Body of pancreas (tissue), 4 donors: ENCODE measurements at regions not wholly inside any gene's neighbourhood (a gene's known extent, or its start where the extent isn't known, plus 50 kb on each side); places are given as distances from the start of the nearest gene placed in this dataset.

Source experiments
- ATAC-seq: fragments of 150-250 bp; one replicate; pipeline ENCODE4 v1.9.1; 2016
- DNase-seq, 4 donors: peaks; one replicate each; pipeline ENCODE4 v3.0.0-alpha.2; 2019
- H3K27ac ChIP-seq, 4 donors: fragments of 200-600 bp; sonication (generic); 1 replicate in 3 of 4; 2 replicates in 1 of 4; pipeline versions ENCODE4 v1.5.1 to v1.6.1; 2016 to 2019; ENCODE audit warnings: mild to moderate bottlenecking in 1 of 4, mixed read lengths in 1 of 4, moderate library complexity in 1 of 4
- H3K27me3 ChIP-seq, 2 donors: fragments of 200-600 bp; sonication (generic); one replicate each; pipeline ENCODE4 v1.6.0; 2016; ENCODE audit warnings: mild to moderate bottlenecking in 1 of 2
- H3K36me3 ChIP-seq, 2 donors: fragments of 200-600 bp; sonication (generic); replicated peaks in 1 of 2; 2 replicates each; pipeline ENCODE4 v1.5.1; 2016; ENCODE audit warnings: low read depth in 2 of 2; ENCODE audit not compliant: insufficient read depth in 1 of 2
- H3K4me1 ChIP-seq: fragments of 200-600 bp; sonication (generic); one replicate; pipeline ENCODE4 v1.6.0; 2016
- H3K4me3 ChIP-seq, 2 donors: fragments of 200-600 bp; sonication (generic); 1 replicate in 1 of 2; 2 replicates in 1 of 2; pipeline ENCODE4 v1.5.1; 2016 to 2019
- H3K9me3 ChIP-seq, 3 donors: fragments of 200-600 bp; sonication (generic); 1 replicate in 2 of 3; 2 replicates in 1 of 3; pipeline ENCODE4 v1.5.1; 2016
- CTCF ChIP-seq, 7 experiments: fragments of 450-650 bp in 4 of 7; fragments of 200-600 bp in 3 of 7; sonication (generic) in 3 of 7; IDR thresholded peaks; one replicate each; pipeline ENCODE4 v1.5.1; 2016 to 2019; ENCODE audit warnings: antibody characterized with exemption in 7 of 7
- POLR2A ChIP-seq, 3 donors: fragments of 450-650 bp; IDR thresholded peaks; one replicate each; pipeline ENCODE4 v1.6.1; 2016; ENCODE audit warnings: antibody characterized with exemption in 3 of 3, mild to moderate bottlenecking in 2 of 3
- WGBS, 2 donors: methylation state at CpG; one replicate each; pipeline ENCODE4 v1.1.5; 2017; 5-methylcytosine and 5-hydroxymethylcytosine counted together
- intact Hi-C: fragments of 100-400 bp; cut with DNase I; formaldehyde crosslinking; loops from one replicate; pipeline ENCODE4 v1.15.1; 2023

- TF ChIP-seq CTCF (IDR thresholded peaks at IDR 0.05) (no peak), POLR2A (IDR thresholded peaks at IDR 0.05) (no peak)
- no peak overlapping the region for H3K27ac ChIP-seq
- no peaks in the 10 kb centered on the region for H3K27me3 ChIP-seq
- 77 to 86% methylated on average over 5 of the region's 5 CpGs for WGBS, 2 donors
- intact Hi-C loops = no loop called here
- peaks cover 35% of the 10 kb centered on the region for H3K4me1 ChIP-seq
- no peak overlapping the region for H3K4me3 ChIP-seq
- no peaks in the 10 kb centered on the region for H3K36me3 ChIP-seq
- no peaks in the 10 kb centered on the region for H3K9me3 ChIP-seq
- no peak for ATAC-seq
- DNase-seq = no peak
Observed at GRCh38 chr7:36792421-36792820, 68.1 kb upstream of the AOAH start.

GRCh38 chr7:36790311-36790787 is 66.1 kb upstream of the AOAH start:
- DNase-seq (no peak), ATAC-seq (no peak)
- 62 to 69% methylated on average over 10 of the region's 10 CpGs for WGBS, 2 donors
- Histone ChIP-seq H3K36me3 (no peaks in the 10 kb centered on the region), H3K9me3 (no peaks in the 10 kb centered on the region), H3K27me3 (no peaks in the 10 kb centered on the region), H3K27ac (no peak overlapping the region), H3K4me1 (peaks cover 14% of the 10 kb centered on the region), H3K4me3 (no peak overlapping the region)
- TF ChIP-seq POLR2A (IDR thresholded peaks at IDR 0.05) = no peak
- TF ChIP-seq CTCF (IDR thresholded peaks at IDR 0.05) = no peak
- intact Hi-C loops = no loop called here

GRCh38 chr7:36788825-36789470 is 64.7 kb upstream of the AOAH start:
- intact Hi-C loops = no loop called here
- WGBS, 2 donors = 90 to 92% methylated on average over 8 of the region's 8 CpGs
- H3K36me3 ChIP-seq = no peaks in the 10 kb centered on the region
- H3K4me3 ChIP-seq = no peak overlapping the region
- H3K27me3 ChIP-seq = no peaks in the 10 kb centered on the region
- ATAC-seq (no peak), DNase-seq (no peak)
- H3K27ac ChIP-seq = no peak overlapping the region
- TF ChIP-seq CTCF (IDR thresholded peaks at IDR 0.05) = no peak
- TF ChIP-seq POLR2A (IDR thresholded peaks at IDR 0.05) = no peak
- H3K9me3 ChIP-seq = no peaks in the 10 kb centered on the region
- peaks cover 7% of the 10 kb centered on the region for H3K4me1 ChIP-seq

GRCh38 chr7:36787933-36788378 is 63.7 kb upstream of the AOAH start:
- no peaks in the 10 kb centered on the region for H3K9me3 ChIP-seq
- no peak for ATAC-seq
- H3K36me3 ChIP-seq = no peaks in the 10 kb centered on the region
- TF ChIP-seq CTCF (IDR thresholded peaks at IDR 0.05) = no peak
- TF ChIP-seq POLR2A (IDR thresholded peaks at IDR 0.05) = no peak
- peaks cover 7% of the 10 kb centered on the region for H3K4me1 ChIP-seq
- H3K27ac ChIP-seq = no peak overlapping the region
- H3K27me3 ChIP-seq = no peaks in the 10 kb centered on the region
- intact Hi-C loops = no loop called here
- no peak overlapping the region for H3K4me3 ChIP-seq
- no peak for DNase-seq
- WGBS, 2 donors = 94 to 96% methylated on average over 1 of the region's 1 CpG
